Neural cell (in vitro differentiated cells): ENCODE measurements at regions not wholly inside any gene's neighbourhood (a gene's known extent, or its start where the extent isn't known, plus 50 kb on each side); places are given as distances from the start of the nearest gene placed in this dataset.

Source experiments
- H2AFZ ChIP-seq: fragments of 200-600, 300-800 bp; sonication (generic), shearing (Covaris generic); 2 replicates; pipeline ENCODE4 v1.6.0; 2014; ENCODE audit warnings: low read depth, mild to moderate bottlenecking, antibody characterized with exemption, low read length, moderate library complexity
- H3F3A ChIP-seq: fragments of 200-600 bp; shearing (Covaris generic); 2 replicates; pipeline ENCODE4 v1.6.1; 2016; ENCODE audit warnings: mild to moderate bottlenecking, moderate library complexity, mixed read lengths, antibody characterized with exemption, low read length; ENCODE audit not compliant: insufficient read depth, poor library complexity, severe bottlenecking
- H3K27ac ChIP-seq: fragments of 200-600, 300-800 bp; sonication (generic), shearing (Covaris generic); 2 replicates; pipeline ENCODE4 v1.5.1; 2014; ENCODE audit warnings: mild to moderate bottlenecking, low read length, moderate library complexity
- H3K27me3 ChIP-seq: fragments of 300-800, 200-600 bp; sonication (generic), shearing (Covaris generic); 2 replicates; pipeline ENCODE4 v1.6.0; 2014; ENCODE audit warnings: mild to moderate bottlenecking, low read depth, low read length, moderate library complexity; ENCODE audit not compliant: insufficient read depth
- H3K36me3 ChIP-seq: fragments of 300-800, 200-600 bp; sonication (generic), shearing (Covaris generic); 2 replicates; pipeline ENCODE4 v1.5.1; 2014; ENCODE audit warnings: mild to moderate bottlenecking, antibody characterized with exemption, low read length, moderate library complexity; ENCODE audit not compliant: insufficient read depth
- H3K4me2 ChIP-seq: fragments of 300-800, 200-600 bp; sonication (generic), shearing (Covaris generic); 2 replicates; pipeline ENCODE4 v1.6.0; 2014; ENCODE audit warnings: mild to moderate bottlenecking, low read length
- H3K4me3 ChIP-seq: fragments of 300-800, 200-600 bp; sonication (generic), shearing (Covaris generic); 2 replicates; pipeline ENCODE4 v1.5.1; 2014; ENCODE audit warnings: mild to moderate bottlenecking, low read length, moderate library complexity
- H3K79me2 ChIP-seq: fragments of 200-600 bp; shearing (Covaris generic); replicated peaks from 2 replicates; pipeline ENCODE4 v1.6.0; 2014; ENCODE audit warnings: mild to moderate bottlenecking, low read length, moderate library complexity; ENCODE audit not compliant: insufficient read depth
- H3K9ac ChIP-seq: fragments of 300-800, 200-600 bp; sonication (generic), shearing (Covaris generic); 2 replicates; pipeline ENCODE4 v1.6.1; 2016; ENCODE audit warnings: mild to moderate bottlenecking, low read length, mixed read lengths
- H3K9me2 ChIP-seq: fragments of 200-600 bp; shearing (Covaris generic); 2 replicates; pipeline ENCODE4 v1.6.1; 2016; ENCODE audit warnings: mild to moderate bottlenecking, low read length, mixed read lengths; ENCODE audit not compliant: insufficient read depth
- H3K9me3 ChIP-seq: fragments of 200-600, 300-800 bp; sonication (generic), shearing (Covaris generic); 2 replicates; pipeline ENCODE4 v1.6.1; 2016; ENCODE audit warnings: mild to moderate bottlenecking, mixed run types, low read length, moderate library complexity, mixed read lengths
- H4K20me1 ChIP-seq: fragments of 200-600 bp; shearing (Covaris generic); 2 replicates; pipeline ENCODE4 v1.6.1; 2016; ENCODE audit warnings: mild to moderate bottlenecking, mixed run types; ENCODE audit not compliant: insufficient read depth
- CTCF ChIP-seq: fragments of 450-650 bp; IDR thresholded peaks from 2 replicates; pipeline ENCODE4 v1.5.1; 2014; ENCODE audit warnings: antibody characterized with exemption, mild to moderate bottlenecking, moderate library complexity; ENCODE audit not compliant: poor library complexity, severe bottlenecking
- EP300 ChIP-seq: fragments of 450-650 bp; conservative IDR thresholded peaks from 2 replicates; pipeline ENCODE4 v1.6.1; 2014; ENCODE audit warnings: antibody characterized with exemption, mild to moderate bottlenecking, moderate library complexity; ENCODE audit not compliant: poor library complexity, severe bottlenecking
- EZH2 ChIP-seq: fragments of 200-600, 300-800 bp; shearing (Covaris generic), sonication (generic); IDR thresholded peaks from 2 replicates; pipeline ENCODE4 v1.6.1; 2014; ENCODE audit warnings: antibody characterized with exemption, low read length, borderline replicate concordance, mild to moderate bottlenecking; ENCODE audit not compliant: insufficient read depth, poor library complexity, severe bottlenecking
- MXI1 ChIP-seq: fragments of 450-650 bp; conservative IDR thresholded peaks from 2 replicates; pipeline ENCODE4 v1.6.1; 2014; ENCODE audit warnings: antibody characterized with exemption, mild to moderate bottlenecking; ENCODE audit not compliant: poor library complexity, severe bottlenecking
- POLR2AphosphoS5 ChIP-seq: IDR thresholded peaks from 2 replicates; pipeline ENCODE4 v1.6.1; 2012
- RAD21 ChIP-seq: fragments of 450-650 bp; conservative IDR thresholded peaks from 2 replicates; pipeline ENCODE4 v1.6.1; 2014; ENCODE audit warnings: antibody characterized with exemption, mild to moderate bottlenecking, moderate library complexity
- REST ChIP-seq: IDR thresholded peaks from 2 replicates; pipeline ENCODE4 v1.6.1; 2012; ENCODE audit warnings: borderline replicate concordance
- SMC3 ChIP-seq: fragments of 450-650 bp; conservative IDR thresholded peaks from 2 replicates; pipeline ENCODE4 v1.6.1; 2014; ENCODE audit warnings: antibody characterized with exemption, mild to moderate bottlenecking, moderate library complexity; ENCODE audit not compliant: poor library complexity
- TAF1 ChIP-seq: IDR thresholded peaks from 2 replicates; pipeline ENCODE4 v1.6.1; 2012; ENCODE audit warnings: low read depth

- TF ChIP-seq EZH2: no peak
- TF ChIP-seq EP300: no peak
- no peak for TF ChIP-seq CTCF
- no peak for TF ChIP-seq TAF1
- no peak for TF ChIP-seq REST
- TF ChIP-seq POLR2AphosphoS5: no peak
- TF ChIP-seq SMC3: no peak
- TF ChIP-seq MXI1: no peak
- no peak for TF ChIP-seq RAD21
These were observed 314.9 kb upstream of the TSHZ3 start for GRCh38 chr19:31664096-31664495.

GRCh38 chr19:31664997-31665396 lies 315.8 kb upstream of the TSHZ3 start:
- no peaks in the 10 kb centered on the region for H4K20me1 ChIP-seq
- H3K27me3 ChIP-seq: no peaks in the 10 kb centered on the region
- H2AFZ ChIP-seq: no peak overlapping the region
- H3K9me3 ChIP-seq: no peaks in the 10 kb centered on the region
- TF ChIP-seq CTCF (no peak), MXI1 (no peak), POLR2AphosphoS5 (peak; percentile 70), SMC3 (no peak), EZH2 (no peak), EP300 (peak; percentile 70), TAF1 (no peak), RAD21 (no peak), REST (no peak)
- H3K9ac ChIP-seq: no peak overlapping the region
- H3K4me3 ChIP-seq: no peak overlapping the region
- no peaks in the 10 kb centered on the region for H3K36me3 ChIP-seq
- no peaks in the 10 kb centered on the region for H3K9me2 ChIP-seq
- H3K27ac ChIP-seq: peak overlapping the region; percentile 4
- no peaks in the 10 kb centered on the region for H3F3A ChIP-seq
- no peaks in the 10 kb centered on the region for H3K79me2 ChIP-seq
- H3K4me2 ChIP-seq: no peak overlapping the region

More at GRCh38 chr19:31664096-31664495, 314.9 kb upstream of the TSHZ3 start:
- no peak overlapping the region for H3K4me3 ChIP-seq
- no peaks in the 10 kb centered on the region for H3K36me3 ChIP-seq
- H3K9me2 ChIP-seq: no peaks in the 10 kb centered on the region
- H3K4me2 ChIP-seq: no peak overlapping the region
- no peaks in the 10 kb centered on the region for H3K27me3 ChIP-seq
- H3K27ac ChIP-seq: no peak overlapping the region
- H3K9ac ChIP-seq: no peak overlapping the region
- no peaks in the 10 kb centered on the region for H3F3A ChIP-seq
- no peaks in the 10 kb centered on the region for H4K20me1 ChIP-seq
- no peaks in the 10 kb centered on the region for H3K79me2 ChIP-seq
- H2AFZ ChIP-seq: no peak overlapping the region
- no peaks in the 10 kb centered on the region for H3K9me3 ChIP-seq
